GM12875 (cell line): ENCODE measurements at regions not wholly inside any gene's neighbourhood (a gene's known extent, or its start where the extent isn't known, plus 50 kb on each side); places are given as distances from the start of the nearest gene placed in this dataset.

Experiments
- H3K4me3 ChIP-seq: one replicate; pipeline ENCODE4 v1.5.1; 2011; ENCODE audit warnings: low read depth, low read length, control low read depth
- CTCF ChIP-seq: IDR thresholded peaks from 2 replicates; pipeline ENCODE4 v1.5.1; 2011; ENCODE audit warnings: low read depth, mild to moderate bottlenecking, control low read depth, inconsistent platforms, low read length, moderate library complexity, borderline replicate concordance; ENCODE audit not compliant: insufficient read depth

GRCh38 chr20:11091511-11091910 lies 417.7 kb upstream of the JAG1 start:
- no peak for TF ChIP-seq CTCF
- H3K4me3 ChIP-seq, result no peak overlapping the region

GRCh38 chr20:11092151-11092550 lies 418.4 kb upstream of the JAG1 start:
- no peak for TF ChIP-seq CTCF
- no peak overlapping the region for H3K4me3 ChIP-seq

- no peak overlapping the region for H3K4me3 ChIP-seq
- TF ChIP-seq CTCF, result no peak
Measured at GRCh38 chr20:11094196-11094595, 420.4 kb upstream of the JAG1 start.

- TF ChIP-seq CTCF, result no peak
- H3K4me3 ChIP-seq, result no peak overlapping the region
Measured at GRCh38 chr20:11094711-11095110, 420.9 kb upstream of the JAG1 start.

- no peak for TF ChIP-seq CTCF
Measured at GRCh38 chr20:11098888-11099287, 425.1 kb upstream of the JAG1 start.

GRCh38 chr20:11101243-11101642 lies 427.4 kb upstream of the JAG1 start:
- no peak overlapping the region for H3K4me3 ChIP-seq
- TF ChIP-seq CTCF, result no peak

More at GRCh38 chr20:11098888-11099287, 425.1 kb upstream of the JAG1 start:
- no peak overlapping the region for H3K4me3 ChIP-seq

- no peak overlapping the region for H3K4me3 ChIP-seq
- TF ChIP-seq CTCF, result no peak
Measured at GRCh38 chr20:11101696-11102095, 427.9 kb upstream of the JAG1 start.
